GM20000 (cell line): ENCODE measurements at regions not wholly inside any gene's neighbourhood (a gene's known extent, or its start where the extent isn't known, plus 50 kb on each side); places are given as distances from the start of the nearest gene placed in this dataset.

Experiments
- DNase-seq: peaks from one replicate; pipeline ENCODE4 v3.0.0; 2012; ENCODE audit warnings: low spot score
- TF ChIP-seq, protein P1 (sequence below): IDR thresholded peaks from 2 replicates; pipeline ENCODE4 v1.5.1; 2012; ENCODE audit warnings: mild to moderate bottlenecking, control low read depth; ENCODE audit errors: extremely low read depth, missing control alignments

DNA sequence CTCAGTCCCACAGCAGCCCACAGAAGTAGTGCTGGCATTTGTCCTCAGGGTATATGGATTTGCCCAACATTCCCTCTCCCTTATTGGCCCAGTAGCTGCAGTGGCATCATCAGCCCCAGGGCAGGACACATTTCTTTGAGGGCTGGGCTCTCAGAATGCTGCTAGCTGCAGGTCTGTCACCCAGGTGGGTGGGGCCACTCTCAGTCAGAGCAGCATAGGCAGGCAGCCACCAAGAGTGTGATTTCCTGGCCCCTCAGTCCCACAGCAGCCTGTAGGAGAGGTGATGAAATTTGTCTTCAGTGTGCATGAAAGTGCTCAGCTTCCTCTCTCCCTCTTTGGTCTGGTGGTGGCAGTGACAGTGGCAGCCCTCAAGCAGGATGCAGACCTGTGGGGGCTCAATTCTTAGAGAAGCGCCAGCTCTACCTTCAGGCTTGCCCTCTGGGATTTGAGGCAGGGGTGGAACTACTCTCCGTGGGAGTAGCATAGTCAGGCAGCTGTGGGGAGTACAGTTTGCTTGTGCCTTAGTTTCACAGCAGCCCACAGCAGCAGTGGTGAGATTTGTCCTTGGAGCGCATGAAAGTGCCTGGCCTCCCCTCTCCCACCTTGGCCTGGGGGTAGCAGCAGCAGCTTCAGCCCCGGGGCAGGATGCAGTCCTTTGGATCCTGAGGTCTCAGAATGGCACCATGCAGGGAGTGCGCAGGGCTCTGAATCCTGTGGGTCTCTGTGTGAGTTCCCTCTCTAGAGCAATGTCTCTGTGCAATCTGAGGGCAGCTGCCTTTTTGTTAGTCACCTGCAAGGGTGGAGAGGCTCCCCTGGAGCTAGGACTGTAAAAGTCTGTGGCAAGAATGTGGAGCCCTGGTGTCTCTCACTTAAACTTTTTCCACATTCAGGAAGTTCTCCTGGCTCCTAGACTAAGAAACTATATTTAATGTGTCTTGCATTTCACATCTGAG, 1229.1 kb downstream of the ROBO2 start:
- DNase-seq = no peak

DNA sequence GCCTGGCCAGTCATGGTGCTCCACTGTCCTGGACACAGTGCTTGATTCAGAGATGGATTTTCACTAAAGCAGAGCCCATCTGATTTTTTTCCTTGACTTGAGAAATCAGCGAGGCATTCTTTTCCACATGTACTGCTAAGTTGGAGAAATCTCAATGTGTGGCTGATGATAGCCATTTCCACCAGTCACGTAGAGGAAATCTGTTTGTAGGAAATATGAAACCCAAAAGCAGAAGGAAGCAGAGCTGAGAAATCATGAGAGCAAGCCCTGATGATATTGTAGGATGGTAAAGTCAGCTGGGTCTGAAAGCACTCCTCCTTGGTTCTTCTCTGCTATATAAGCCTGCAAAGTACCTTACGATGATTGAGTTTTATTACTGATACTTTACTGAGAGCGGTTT, 1233.4 kb downstream of the ROBO2 start:
- no peak for DNase-seq
- TF ChIP-seq, protein P1, sequence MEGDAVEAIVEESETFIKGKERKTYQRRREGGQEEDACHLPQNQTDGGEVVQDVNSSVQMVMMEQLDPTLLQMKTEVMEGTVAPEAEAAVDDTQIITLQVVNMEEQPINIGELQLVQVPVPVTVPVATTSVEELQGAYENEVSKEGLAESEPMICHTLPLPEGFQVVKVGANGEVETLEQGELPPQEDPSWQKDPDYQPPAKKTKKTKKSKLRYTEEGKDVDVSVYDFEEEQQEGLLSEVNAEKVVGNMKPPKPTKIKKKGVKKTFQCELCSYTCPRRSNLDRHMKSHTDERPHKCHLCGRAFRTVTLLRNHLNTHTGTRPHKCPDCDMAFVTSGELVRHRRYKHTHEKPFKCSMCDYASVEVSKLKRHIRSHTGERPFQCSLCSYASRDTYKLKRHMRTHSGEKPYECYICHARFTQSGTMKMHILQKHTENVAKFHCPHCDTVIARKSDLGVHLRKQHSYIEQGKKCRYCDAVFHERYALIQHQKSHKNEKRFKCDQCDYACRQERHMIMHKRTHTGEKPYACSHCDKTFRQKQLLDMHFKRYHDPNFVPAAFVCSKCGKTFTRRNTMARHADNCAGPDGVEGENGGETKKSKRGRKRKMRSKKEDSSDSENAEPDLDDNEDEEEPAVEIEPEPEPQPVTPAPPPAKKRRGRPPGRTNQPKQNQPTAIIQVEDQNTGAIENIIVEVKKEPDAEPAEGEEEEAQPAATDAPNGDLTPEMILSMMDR = no peak

More for the DNA sequence above, 1229.1 kb downstream of the ROBO2 start:
- TF ChIP-seq, protein P1 = no peak

DNA sequence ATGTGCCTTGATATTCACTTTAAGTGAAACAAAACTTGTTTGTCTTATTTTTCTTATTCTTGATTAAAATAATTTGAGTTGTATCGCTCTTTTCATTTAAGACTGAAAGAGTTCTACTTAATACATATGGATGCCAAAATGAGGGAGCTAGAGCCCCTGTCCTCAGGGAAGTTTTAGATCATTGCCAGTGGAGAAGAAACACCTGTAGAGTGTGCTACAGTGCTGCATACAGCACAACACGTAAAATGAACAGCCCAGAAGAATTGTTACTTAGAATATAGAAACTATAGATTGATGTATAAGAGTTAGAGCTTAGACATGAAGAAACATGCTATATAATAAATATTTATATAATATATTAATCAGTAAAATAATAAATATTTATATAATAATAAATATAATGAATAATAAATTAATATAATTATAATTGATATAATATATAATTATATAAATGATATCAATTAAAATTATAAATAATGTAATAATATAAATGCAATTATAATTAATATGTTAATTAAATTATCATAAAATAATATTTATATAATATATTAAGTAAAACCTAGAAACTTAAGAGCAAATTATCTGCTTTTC, 1234.7 kb downstream of the ROBO2 start:
- TF ChIP-seq, protein P1 = no peak
- no peak for DNase-seq

DNA sequence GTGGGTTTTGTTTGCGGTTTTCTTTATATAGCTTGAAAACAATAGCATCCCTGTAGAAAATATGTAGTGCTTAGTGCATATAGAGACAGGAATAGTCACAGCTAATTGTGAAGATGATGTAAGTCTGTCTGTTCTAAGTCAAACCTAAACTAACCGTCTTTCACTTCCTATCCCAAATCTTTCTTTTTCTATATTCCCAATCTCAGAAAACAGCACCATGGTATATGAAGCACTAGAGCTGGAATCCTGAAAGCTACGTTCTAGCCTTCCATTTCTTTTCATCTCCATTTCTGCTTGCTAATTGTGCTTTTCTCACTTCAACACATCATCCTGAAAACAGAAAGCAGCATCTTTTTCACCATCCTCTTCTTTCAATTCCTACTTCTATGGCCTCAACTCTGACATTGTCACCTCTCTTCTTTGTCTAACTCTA, 1235.5 kb downstream of the ROBO2 start:
- no peak for DNase-seq
- TF ChIP-seq, protein P1 = no peak

DNA sequence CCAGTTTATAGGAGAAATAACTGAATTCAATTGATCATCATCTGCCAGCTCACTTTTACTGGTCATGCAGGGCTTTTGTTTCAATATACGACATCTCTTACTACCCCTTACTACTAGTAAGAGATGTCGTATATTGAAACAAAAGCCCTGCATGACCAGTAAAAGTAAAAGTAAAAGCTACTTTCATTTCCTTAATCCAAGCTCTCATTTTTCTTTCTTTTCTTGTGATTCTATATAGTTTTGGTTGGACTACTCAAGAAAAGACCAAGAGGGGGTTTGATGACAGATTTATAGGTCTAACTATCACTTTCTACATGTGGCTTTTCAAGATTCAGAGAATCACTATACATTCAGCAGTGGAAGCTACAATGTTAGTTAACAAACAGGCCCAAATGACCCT, 1237.3 kb downstream of the ROBO2 start:
- DNase-seq = no peak
- TF ChIP-seq, protein P1 = no peak

DNA sequence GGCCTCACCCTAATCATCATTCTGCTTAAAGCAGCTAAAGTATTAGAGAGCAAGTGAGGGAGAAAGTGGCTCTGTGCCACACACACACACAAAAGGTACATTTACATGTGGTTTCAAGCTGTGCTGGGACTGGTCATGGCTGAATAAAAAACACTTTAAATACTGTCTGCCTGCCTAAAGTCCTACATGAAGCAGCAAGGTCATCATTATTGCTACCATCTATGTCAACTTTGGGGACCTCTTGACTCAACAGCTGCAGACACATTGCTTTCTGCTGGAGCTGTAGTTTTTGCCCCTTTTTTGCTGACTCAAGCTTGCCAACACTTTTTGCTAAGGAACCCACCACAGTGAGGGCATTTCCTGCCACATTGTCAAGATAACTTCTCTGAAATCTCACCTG, 1237.9 kb downstream of the ROBO2 start:
- TF ChIP-seq, protein P1 = no peak
- DNase-seq = no peak

DNA sequence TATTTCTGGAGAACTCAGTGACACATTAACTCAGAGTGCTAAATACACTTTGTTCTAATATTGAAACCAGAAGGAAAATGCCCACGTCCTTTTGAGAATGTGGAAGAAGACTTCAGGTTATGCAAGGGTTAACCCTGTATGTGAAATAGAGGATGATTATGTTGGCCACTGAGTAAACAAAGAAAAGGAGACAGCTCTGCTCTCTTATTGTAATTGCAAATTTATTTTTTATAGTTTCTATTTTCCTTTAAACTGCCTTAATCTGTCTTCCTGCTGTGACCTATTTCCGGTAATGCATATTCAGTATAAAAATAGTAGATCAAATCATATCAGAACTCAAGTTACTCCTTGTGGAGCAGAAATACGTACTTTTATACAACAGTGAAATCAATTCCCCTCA, 1239.2 kb downstream of the ROBO2 start:
- DNase-seq = no peak
- TF ChIP-seq, protein P1 = no peak
